ENCODE measurements at regions not wholly inside any gene's neighbourhood (a gene's known extent, or its start where the extent isn't known, plus 50 kb on each side); places are given as distances from the start of the nearest gene placed in this dataset.

DNA sequence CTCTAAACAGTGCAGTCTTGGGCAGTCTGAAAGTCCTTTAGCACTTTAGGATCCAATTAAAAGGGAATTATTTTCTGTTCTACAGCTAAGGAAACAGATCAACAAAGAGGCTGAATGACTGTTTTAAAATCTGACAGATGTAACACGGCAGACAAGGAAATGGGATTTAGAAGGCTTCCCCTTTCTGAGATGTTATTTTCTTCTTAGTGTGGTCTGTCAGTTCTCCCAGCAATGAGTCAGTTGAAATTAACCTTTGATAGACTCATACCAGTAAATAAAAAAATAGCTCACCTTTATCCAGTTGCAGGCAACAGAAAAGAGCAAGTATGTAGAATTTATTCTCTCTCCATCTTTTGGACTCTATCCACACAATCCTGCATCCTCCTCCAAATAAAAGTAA lies 98.1 kb downstream of the NEDD1 start:
- DNase-seq (ENCODE audit: low spot score): no peak
- CTCF ChIA-PET: interaction anchor here (0.7 to 1.9 kb wide), 2 partner anchors 144 to 417 kb away, joined by 4 to 5 read pairs; no protein-coding TSS in a partner anchor
- Mint-ChIP-seq H3K4me1 (peaks cover 20% of the 10 kb centered on the region), H3K27ac (no peak overlapping the region), H3K27me3 (ENCODE audit: low read depth) (no peaks in the 10 kb centered on the region), H3K9me3 (no peaks in the 10 kb centered on the region), H3K4me3 (no peak overlapping the region), H3K36me3 (no peaks in the 10 kb centered on the region)
- TF ChIP-seq ZNF512 (CRISPR knock-in tag; IDR thresholded peaks at IDR 0.05; ENCODE audit: borderline replicate concordance) (no peak), TEAD4 (CRISPR knock-in tag; IDR thresholded peaks at IDR 0.05) (no peak), NFE2L1 (CRISPR knock-in tag; IDR thresholded peaks at IDR 0.05) (no peak), SMAD4 (CRISPR knock-in tag; IDR thresholded peaks at IDR 0.05) (no peak)
- TF ChIP-seq, protein P1, sequence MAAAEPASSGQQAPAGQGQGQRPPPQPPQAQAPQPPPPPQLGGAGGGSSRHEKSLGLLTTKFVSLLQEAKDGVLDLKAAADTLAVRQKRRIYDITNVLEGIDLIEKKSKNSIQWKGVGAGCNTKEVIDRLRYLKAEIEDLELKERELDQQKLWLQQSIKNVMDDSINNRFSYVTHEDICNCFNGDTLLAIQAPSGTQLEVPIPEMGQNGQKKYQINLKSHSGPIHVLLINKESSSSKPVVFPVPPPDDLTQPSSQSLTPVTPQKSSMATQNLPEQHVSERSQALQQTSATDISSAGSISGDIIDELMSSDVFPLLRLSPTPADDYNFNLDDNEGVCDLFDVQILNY (CRISPR knock-in tag; IDR thresholded peaks at IDR 0.05): no peak
- TF ChIP-seq, protein P2, sequence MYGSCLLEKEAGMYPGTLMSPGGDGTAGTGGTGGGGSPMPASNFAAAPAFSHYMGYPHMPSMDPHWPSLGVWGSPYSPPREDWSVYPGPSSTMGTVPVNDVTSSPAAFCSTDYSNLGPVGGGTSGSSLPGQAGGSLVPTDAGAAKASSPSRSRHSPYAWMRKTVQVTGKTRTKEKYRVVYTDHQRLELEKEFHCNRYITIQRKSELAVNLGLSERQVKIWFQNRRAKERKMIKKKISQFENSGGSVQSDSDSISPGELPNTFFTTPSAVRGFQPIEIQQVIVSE (CRISPR knock-in tag; IDR thresholded peaks at IDR 0.05; ENCODE audit: borderline replicate concordance): no peak
- TF ChIP-seq, protein P3, sequence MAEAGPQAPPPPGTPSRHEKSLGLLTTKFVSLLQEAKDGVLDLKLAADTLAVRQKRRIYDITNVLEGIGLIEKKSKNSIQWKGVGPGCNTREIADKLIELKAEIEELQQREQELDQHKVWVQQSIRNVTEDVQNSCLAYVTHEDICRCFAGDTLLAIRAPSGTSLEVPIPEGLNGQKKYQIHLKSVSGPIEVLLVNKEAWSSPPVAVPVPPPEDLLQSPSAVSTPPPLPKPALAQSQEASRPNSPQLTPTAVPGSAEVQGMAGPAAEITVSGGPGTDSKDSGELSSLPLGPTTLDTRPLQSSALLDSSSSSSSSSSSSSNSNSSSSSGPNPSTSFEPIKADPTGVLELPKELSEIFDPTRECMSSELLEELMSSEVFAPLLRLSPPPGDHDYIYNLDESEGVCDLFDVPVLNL (CRISPR knock-in tag; IDR thresholded peaks at IDR 0.05; ENCODE audit: borderline replicate concordance, low read depth): no peak
- POLR2A ChIA-PET: no interaction called here
- no peak for ATAC-seq

- H3K27me3 Mint-ChIP-seq (ENCODE audit: low read depth): no peaks in the 10 kb centered on the region
- POLR2A ChIA-PET: no interaction called here
- CTCF ChIA-PET: interaction anchor here (0.7 kb wide), 1 partner anchor 416 kb away, joined by 5 read pairs; no protein-coding TSS in a partner anchor
- no peak overlapping the region for H3K4me3 Mint-ChIP-seq
- TF ChIP-seq, protein P3 (CRISPR knock-in tag; IDR thresholded peaks at IDR 0.05; ENCODE audit: borderline replicate concordance, low read depth): no peak
- TF ChIP-seq HMGA2 (CRISPR knock-in tag; IDR thresholded peaks at IDR 0.05): no peak
- ATAC-seq (peak; percentile 50), DNase-seq (ENCODE audit: low spot score) (no peak)
- H3K9me3 Mint-ChIP-seq: no peaks in the 10 kb centered on the region
- H3K4me1 Mint-ChIP-seq: peaks cover 20% of the 10 kb centered on the region
- no peak overlapping the region for H3K27ac Mint-ChIP-seq
- H3K36me3 Mint-ChIP-seq: no peaks in the 10 kb centered on the region
Observed at GRCh38 chr12:97005646-97006045, 98.6 kb downstream of the NEDD1 start.

DNA sequence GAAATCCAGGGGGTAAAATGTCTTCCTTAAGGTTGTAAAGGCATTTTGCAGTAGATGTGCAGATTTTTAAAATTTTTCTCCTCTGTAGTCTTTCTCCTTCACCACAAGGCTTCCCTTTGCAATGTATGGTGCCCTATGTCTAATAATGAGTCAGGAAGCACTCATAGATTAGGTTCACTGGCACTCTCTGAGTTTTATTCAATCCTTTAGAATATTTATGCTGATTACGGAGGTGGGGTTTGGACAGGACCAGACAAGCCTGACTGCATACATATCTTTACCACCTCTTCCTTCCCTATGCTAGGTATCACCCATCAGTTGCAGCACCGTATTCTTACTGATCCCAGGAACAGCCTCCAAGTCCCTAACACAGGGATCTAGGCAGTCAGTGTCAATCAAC lies 99.5 kb downstream of the NEDD1 start:
- DNase-seq (ENCODE audit: low spot score) (no peak), ATAC-seq (no peak)
- peaks cover 20% of the 10 kb centered on the region for H3K4me1 Mint-ChIP-seq
- CTCF ChIA-PET: no interaction called here
- POLR2A ChIA-PET: no interaction called here
- no peaks in the 10 kb centered on the region for H3K27me3 Mint-ChIP-seq (ENCODE audit: low read depth)
- H3K27ac Mint-ChIP-seq: no peak overlapping the region
- peaks cover 5% of the 10 kb centered on the region for H3K9me3 Mint-ChIP-seq
- no peak overlapping the region for H3K4me3 Mint-ChIP-seq
- peaks cover 5% of the 10 kb centered on the region; the same call in 1 of the 2 replicates for H3K36me3 Mint-ChIP-seq
- no peak for TF ChIP-seq MXD4 (CRISPR knock-in tag; IDR thresholded peaks at IDR 0.05; ENCODE audit: borderline replicate concordance)
- TF ChIP-seq, protein P4, sequence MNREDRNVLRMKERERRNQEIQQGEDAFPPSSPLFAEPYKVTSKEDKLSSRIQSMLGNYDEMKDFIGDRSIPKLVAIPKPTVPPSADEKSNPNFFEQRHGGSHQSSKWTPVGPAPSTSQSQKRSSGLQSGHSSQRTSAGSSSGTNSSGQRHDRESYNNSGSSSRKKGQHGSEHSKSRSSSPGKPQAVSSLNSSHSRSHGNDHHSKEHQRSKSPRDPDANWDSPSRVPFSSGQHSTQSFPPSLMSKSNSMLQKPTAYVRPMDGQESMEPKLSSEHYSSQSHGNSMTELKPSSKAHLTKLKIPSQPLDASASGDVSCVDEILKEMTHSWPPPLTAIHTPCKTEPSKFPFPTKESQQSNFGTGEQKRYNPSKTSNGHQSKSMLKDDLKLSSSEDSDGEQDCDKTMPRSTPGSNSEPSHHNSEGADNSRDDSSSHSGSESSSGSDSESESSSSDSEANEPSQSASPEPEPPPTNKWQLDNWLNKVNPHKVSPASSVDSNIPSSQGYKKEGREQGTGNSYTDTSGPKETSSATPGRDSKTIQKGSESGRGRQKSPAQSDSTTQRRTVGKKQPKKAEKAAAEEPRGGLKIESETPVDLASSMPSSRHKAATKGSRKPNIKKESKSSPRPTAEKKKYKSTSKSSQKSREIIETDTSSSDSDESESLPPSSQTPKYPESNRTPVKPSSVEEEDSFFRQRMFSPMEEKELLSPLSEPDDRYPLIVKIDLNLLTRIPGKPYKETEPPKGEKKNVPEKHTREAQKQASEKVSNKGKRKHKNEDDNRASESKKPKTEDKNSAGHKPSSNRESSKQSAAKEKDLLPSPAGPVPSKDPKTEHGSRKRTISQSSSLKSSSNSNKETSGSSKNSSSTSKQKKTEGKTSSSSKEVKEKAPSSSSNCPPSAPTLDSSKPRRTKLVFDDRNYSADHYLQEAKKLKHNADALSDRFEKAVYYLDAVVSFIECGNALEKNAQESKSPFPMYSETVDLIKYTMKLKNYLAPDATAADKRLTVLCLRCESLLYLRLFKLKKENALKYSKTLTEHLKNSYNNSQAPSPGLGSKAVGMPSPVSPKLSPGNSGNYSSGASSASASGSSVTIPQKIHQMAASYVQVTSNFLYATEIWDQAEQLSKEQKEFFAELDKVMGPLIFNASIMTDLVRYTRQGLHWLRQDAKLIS (CRISPR knock-in tag; IDR thresholded peaks at IDR 0.05; ENCODE audit: borderline replicate concordance): no peak
- TF ChIP-seq, protein P5, sequence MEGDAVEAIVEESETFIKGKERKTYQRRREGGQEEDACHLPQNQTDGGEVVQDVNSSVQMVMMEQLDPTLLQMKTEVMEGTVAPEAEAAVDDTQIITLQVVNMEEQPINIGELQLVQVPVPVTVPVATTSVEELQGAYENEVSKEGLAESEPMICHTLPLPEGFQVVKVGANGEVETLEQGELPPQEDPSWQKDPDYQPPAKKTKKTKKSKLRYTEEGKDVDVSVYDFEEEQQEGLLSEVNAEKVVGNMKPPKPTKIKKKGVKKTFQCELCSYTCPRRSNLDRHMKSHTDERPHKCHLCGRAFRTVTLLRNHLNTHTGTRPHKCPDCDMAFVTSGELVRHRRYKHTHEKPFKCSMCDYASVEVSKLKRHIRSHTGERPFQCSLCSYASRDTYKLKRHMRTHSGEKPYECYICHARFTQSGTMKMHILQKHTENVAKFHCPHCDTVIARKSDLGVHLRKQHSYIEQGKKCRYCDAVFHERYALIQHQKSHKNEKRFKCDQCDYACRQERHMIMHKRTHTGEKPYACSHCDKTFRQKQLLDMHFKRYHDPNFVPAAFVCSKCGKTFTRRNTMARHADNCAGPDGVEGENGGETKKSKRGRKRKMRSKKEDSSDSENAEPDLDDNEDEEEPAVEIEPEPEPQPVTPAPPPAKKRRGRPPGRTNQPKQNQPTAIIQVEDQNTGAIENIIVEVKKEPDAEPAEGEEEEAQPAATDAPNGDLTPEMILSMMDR (IDR thresholded peaks at IDR 0.05): no peak
- no peak for TF ChIP-seq IRF2 (CRISPR knock-in tag; IDR thresholded peaks at IDR 0.05; ENCODE audit: borderline replicate concordance, low read depth)
- no peak for TF ChIP-seq ZNF416 (CRISPR knock-in tag; IDR thresholded peaks at IDR 0.05)
- TF ChIP-seq ZNF232 (CRISPR knock-in tag; IDR thresholded peaks at IDR 0.05): no peak
- no peak for TF ChIP-seq ZNF138 (CRISPR knock-in tag; conservative IDR thresholded peaks at IDR 0.05)
- TF ChIP-seq, protein P1 (CRISPR knock-in tag; IDR thresholded peaks at IDR 0.05): no peak
- no peak for TF ChIP-seq USF2 (CRISPR knock-in tag; IDR thresholded peaks at IDR 0.05)
- TF ChIP-seq JUN (CRISPR knock-in tag; IDR thresholded peaks at IDR 0.05): no peak
- TF ChIP-seq EMX1 (CRISPR knock-in tag; IDR thresholded peaks at IDR 0.05): no peak
- no peak for TF ChIP-seq RELA (CRISPR knock-in tag; IDR thresholded peaks at IDR 0.05; ENCODE audit: borderline replicate concordance)

All from WTC11 (cell line).